H9 (cell line): ENCODE measurements at regions not wholly inside any gene's neighbourhood (a gene's known extent, or its start where the extent isn't known, plus 50 kb on each side); places are given as distances from the start of the nearest gene placed in this dataset.

ENCODE experiments used
- DNase-seq: peaks from one replicate; pipeline ENCODE4 v3.0.0-alpha.2; 2017
- H2AFZ ChIP-seq: one replicate; pipeline ENCODE4 v1.6.1; 2013; ENCODE audit warnings: mild to moderate bottlenecking, low read length, control low read depth, moderate library complexity
- H2AK5ac ChIP-seq: 2 replicates; pipeline ENCODE4 v1.6.1; 2013; ENCODE audit warnings: low read length, control low read depth, mixed read lengths; ENCODE audit not compliant: insufficient read length
- H2BK120ac ChIP-seq: one replicate; pipeline ENCODE4 v1.6.1; 2013; ENCODE audit warnings: low read depth, mild to moderate bottlenecking, low read length, control low read depth, inconsistent platforms; ENCODE audit not compliant: poor library complexity, severe bottlenecking
- H2BK12ac ChIP-seq: 2 replicates; pipeline ENCODE4 v1.6.1; 2013; ENCODE audit warnings: low read length, control low read depth, mixed read lengths, low read depth; ENCODE audit not compliant: insufficient read length
- H2BK15ac ChIP-seq: 2 replicates; pipeline ENCODE4 v1.6.1; 2013; ENCODE audit warnings: low read depth, low read length, control low read depth
- H2BK20ac ChIP-seq: one replicate; pipeline ENCODE4 v1.6.1; 2013; ENCODE audit warnings: low read depth, mild to moderate bottlenecking, low read length, control low read depth, inconsistent platforms; ENCODE audit not compliant: poor library complexity, severe bottlenecking
- H2BK5ac ChIP-seq: 2 replicates; pipeline ENCODE4 v1.6.1; 2013; ENCODE audit warnings: low read length, control low read depth, mixed read lengths; ENCODE audit not compliant: insufficient read length
- H3K14ac ChIP-seq: 2 replicates; pipeline ENCODE4 v1.6.1; 2013; ENCODE audit warnings: low read length, control low read depth; ENCODE audit not compliant: insufficient read depth
- H3K18ac ChIP-seq: 2 replicates; pipeline ENCODE4 v1.6.1; 2013; ENCODE audit warnings: low read depth, mild to moderate bottlenecking, mixed read lengths, low read length, control low read depth; ENCODE audit not compliant: insufficient read length
- H3K23ac ChIP-seq: 2 replicates; pipeline ENCODE4 v1.6.1; 2013; ENCODE audit warnings: low read length, control low read depth, mixed read lengths, low read depth; ENCODE audit not compliant: insufficient read length
- H3K23me2 ChIP-seq: 2 replicates; pipeline ENCODE4 v1.6.1; 2013; ENCODE audit warnings: low read depth, mild to moderate bottlenecking, mixed read lengths, low read length, control low read depth; ENCODE audit not compliant: insufficient read length, poor library complexity, severe bottlenecking
- H3K27ac ChIP-seq: 2 replicates; pipeline ENCODE4 v1.5.1; 2013; ENCODE audit warnings: low read length, control low read depth, mixed read lengths, low read depth; ENCODE audit not compliant: insufficient read length
- H3K27me3 ChIP-seq: 2 replicates; pipeline ENCODE4 v1.6.1; 2013; ENCODE audit warnings: low read length, control low read depth, inconsistent platforms; ENCODE audit not compliant: insufficient read depth
- H3K4ac ChIP-seq: 2 replicates; pipeline ENCODE4 v1.6.1; 2013; ENCODE audit warnings: low read depth, mild to moderate bottlenecking, control low read depth, inconsistent platforms, low read length, moderate library complexity
- H3K4me1 ChIP-seq: 2 replicates; pipeline ENCODE4 v1.6.1; 2013; ENCODE audit warnings: low read length, control low read depth, inconsistent platforms; ENCODE audit not compliant: insufficient read depth
- H3K4me2 ChIP-seq: 2 replicates; pipeline ENCODE4 v1.6.1; 2013; ENCODE audit warnings: low read length, control low read depth, mixed read lengths; ENCODE audit not compliant: insufficient read length, insufficient read depth
- H3K56ac ChIP-seq: 2 replicates; pipeline ENCODE4 v1.6.1; 2013; ENCODE audit warnings: low read depth, mild to moderate bottlenecking, mixed read lengths, low read length, control low read depth; ENCODE audit not compliant: insufficient read length
- H3K79me1 ChIP-seq: 2 replicates; pipeline ENCODE4 v1.6.1; 2013; ENCODE audit warnings: low read depth, mild to moderate bottlenecking, moderate library complexity, low read length, control low read depth, inconsistent platforms; ENCODE audit not compliant: insufficient read depth, poor library complexity, severe bottlenecking
- H3K79me2 ChIP-seq: 2 replicates; pipeline ENCODE4 v1.6.1; 2013; ENCODE audit warnings: low read length, control low read depth, inconsistent platforms; ENCODE audit not compliant: insufficient read depth
- H3K9ac ChIP-seq: 2 replicates; pipeline ENCODE4 v1.6.1; 2013; ENCODE audit warnings: low read length, control low read depth, mixed read lengths; ENCODE audit not compliant: insufficient read length; ENCODE audit errors: extremely low read depth
- H3K9me3 ChIP-seq: one replicate; pipeline ENCODE4 v1.6.1; 2013; ENCODE audit warnings: low read depth, low read length, inconsistent platforms; ENCODE audit not compliant: control insufficient read depth
- H3T11ph ChIP-seq: one replicate; pipeline ENCODE4 v1.6.1; 2013; ENCODE audit warnings: mild to moderate bottlenecking, low read length, control low read depth, inconsistent platforms
- H4K20me1 ChIP-seq: one replicate; pipeline ENCODE4 v1.6.1; 2013; ENCODE audit not compliant: control insufficient read depth, insufficient read length, insufficient read depth
- H4K5ac ChIP-seq: 2 replicates; pipeline ENCODE4 v1.6.1; 2013; ENCODE audit warnings: low read depth, mild to moderate bottlenecking, mixed read lengths, low read length, control low read depth; ENCODE audit not compliant: insufficient read length
- H4K8ac ChIP-seq: replicated peaks from 2 replicates; pipeline ENCODE4 v1.6.1; 2013; ENCODE audit warnings: low read length, control low read depth, mixed read lengths, low read depth; ENCODE audit not compliant: insufficient read length
- H4K91ac ChIP-seq: 2 replicates; pipeline ENCODE4 v1.6.1; 2013; ENCODE audit warnings: low read depth, mild to moderate bottlenecking, moderate library complexity, mixed read lengths, low read length, control low read depth; ENCODE audit not compliant: insufficient read length
- H3K27ac Mint-ChIP-seq, 3 experiments: 2 replicates in 2 of 3; 3 replicates in 1 of 3; pipeline ENCODE4 v1.8.0; 2020 to 2021; ENCODE audit warnings: mixed read lengths in 3 of 3, mild to moderate bottlenecking in 1 of 3, moderate library complexity in 1 of 3
- H3K27me3 Mint-ChIP-seq: 2 replicates; pipeline ENCODE4 v1.8.0; 2021; ENCODE audit warnings: low read depth, mild to moderate bottlenecking, moderate library complexity, mixed read lengths
- H3K36me3 Mint-ChIP-seq, 3 experiments: 2 replicates in 2 of 3; 3 replicates in 1 of 3; pipeline ENCODE4 v1.8.0; 2020 to 2021; ENCODE audit warnings: low read depth in 3 of 3, mixed read lengths in 3 of 3; ENCODE audit not compliant: insufficient read depth in 1 of 3
- H3K4me1 Mint-ChIP-seq, 2 experiments: 2 replicates each; pipeline ENCODE4 v1.8.0; 2020; ENCODE audit warnings: mixed read lengths in 2 of 2
- H3K4me3 Mint-ChIP-seq, 2 experiments: 2 replicates in 1 of 2; 3 replicates in 1 of 2; pipeline ENCODE4 v1.8.0; 2020 to 2021; ENCODE audit warnings: mild to moderate bottlenecking in 2 of 2, mixed read lengths in 2 of 2, moderate library complexity in 1 of 2
- H3K9me3 Mint-ChIP-seq, 2 experiments: 2 replicates in 1 of 2; 3 replicates in 1 of 2; pipeline ENCODE4 v1.8.0; 2020; ENCODE audit warnings: mild to moderate bottlenecking in 2 of 2, mixed read lengths in 2 of 2, moderate library complexity in 1 of 2
- WGBS: extraction: QIAGEN DNeasy Blood & Tissue Kit; methylation state at CpG from one replicate; pipeline ENCODE4 v1.1.7; 2013; ENCODE audit warnings: missing lambda C conversion rate, low lambda C conversion rate, mixed read lengths; ENCODE audit not compliant: insufficient read length; ENCODE audit errors: extremely low coverage; 5-methylcytosine and 5-hydroxymethylcytosine counted together
- TF ChIP-seq, protein P1 (sequence below): fragments of 200-600 bp; sonication (generic); conservative IDR thresholded peaks from 3 replicates; pipeline ENCODE4 v1.8.0; 2021; ENCODE audit warnings: antibody characterized with exemption, mild to moderate bottlenecking

DNA sequence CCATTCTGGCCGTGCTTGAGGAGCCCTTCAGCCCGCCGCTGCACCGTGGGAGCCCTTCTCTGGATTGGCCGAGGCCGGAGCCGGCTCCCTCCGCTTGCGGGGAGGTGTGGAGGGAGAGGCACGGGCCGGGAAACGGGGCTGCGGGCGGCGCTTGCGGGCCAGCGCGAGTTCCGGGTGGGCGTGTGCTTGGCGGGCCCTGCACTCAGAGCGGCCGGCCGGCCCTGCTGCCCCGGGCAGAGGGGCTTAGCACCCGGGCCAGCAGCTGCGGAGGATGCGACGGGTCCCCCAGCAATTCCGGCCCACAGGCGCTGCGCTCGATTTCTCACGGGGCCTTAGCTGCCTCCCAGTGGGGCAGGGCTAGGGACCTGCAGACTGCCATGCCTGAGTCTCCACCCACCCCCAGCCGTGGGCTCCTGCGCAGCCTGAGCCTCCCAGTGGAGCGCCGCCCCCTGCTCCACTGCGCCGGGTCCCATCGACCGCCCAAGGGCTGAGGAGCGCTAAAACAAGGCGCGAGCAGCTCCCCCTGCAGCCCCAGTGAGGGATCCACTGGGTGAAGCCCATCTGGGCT, 76.5 kb downstream of the PCDH20 start:
- Histone ChIP-seq H4K91ac (no peak overlapping the region), H2BK120ac (no peak overlapping the region), H3K27me3 (no peaks in the 10 kb centered on the region), H3K4me2 (no peak overlapping the region), H3K9me3 (no peaks in the 10 kb centered on the region), H3K79me2 (no peaks in the 10 kb centered on the region), H3T11ph (no peak overlapping the region), H2BK5ac (no peak overlapping the region), H4K5ac (no peak overlapping the region), H3K23me2 (no peaks in the 10 kb centered on the region), H3K79me1 (no peaks in the 10 kb centered on the region), H3K9ac (no peak overlapping the region), H3K18ac (no peak overlapping the region), H2BK12ac (no peak overlapping the region), H2AFZ (no peak overlapping the region), H3K4me1 (no peaks in the 10 kb centered on the region), H2BK20ac (no peak overlapping the region), H3K14ac (no peak overlapping the region), H3K56ac (no peak overlapping the region), H4K20me1 (no peaks in the 10 kb centered on the region), H4K8ac (no peak overlapping the region), H3K4ac (no peak overlapping the region), H2BK15ac (no peak overlapping the region), H2AK5ac (no peak overlapping the region), H3K27ac (no peak overlapping the region), H3K23ac (no peak overlapping the region)
- peak; percentile 24 for DNase-seq
- TF ChIP-seq, protein P1, sequence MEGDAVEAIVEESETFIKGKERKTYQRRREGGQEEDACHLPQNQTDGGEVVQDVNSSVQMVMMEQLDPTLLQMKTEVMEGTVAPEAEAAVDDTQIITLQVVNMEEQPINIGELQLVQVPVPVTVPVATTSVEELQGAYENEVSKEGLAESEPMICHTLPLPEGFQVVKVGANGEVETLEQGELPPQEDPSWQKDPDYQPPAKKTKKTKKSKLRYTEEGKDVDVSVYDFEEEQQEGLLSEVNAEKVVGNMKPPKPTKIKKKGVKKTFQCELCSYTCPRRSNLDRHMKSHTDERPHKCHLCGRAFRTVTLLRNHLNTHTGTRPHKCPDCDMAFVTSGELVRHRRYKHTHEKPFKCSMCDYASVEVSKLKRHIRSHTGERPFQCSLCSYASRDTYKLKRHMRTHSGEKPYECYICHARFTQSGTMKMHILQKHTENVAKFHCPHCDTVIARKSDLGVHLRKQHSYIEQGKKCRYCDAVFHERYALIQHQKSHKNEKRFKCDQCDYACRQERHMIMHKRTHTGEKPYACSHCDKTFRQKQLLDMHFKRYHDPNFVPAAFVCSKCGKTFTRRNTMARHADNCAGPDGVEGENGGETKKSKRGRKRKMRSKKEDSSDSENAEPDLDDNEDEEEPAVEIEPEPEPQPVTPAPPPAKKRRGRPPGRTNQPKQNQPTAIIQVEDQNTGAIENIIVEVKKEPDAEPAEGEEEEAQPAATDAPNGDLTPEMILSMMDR: peak; percentile 19; the same call in 1 of the 3 replicates
- Mint-ChIP-seq H3K4me1 (peaks cover 9 to 13% of the 10 kb centered on the region in 2 experiments), H3K27ac (no peak overlapping the region), H3K4me3 (no peak overlapping the region), H3K36me3 (peaks cover 0 to 4% (median 2%) of the 10 kb centered on the region in 3 experiments; a peak in 2 of 7 replicates), H3K27me3 (no peaks in the 10 kb centered on the region), H3K9me3 (no peaks in the 10 kb centered on the region; a peak in 3 of 5 replicates)
- WGBS: no CpG with 5 or more reads among the region's 45 CpGs
